HG02938 (cell line): ENCODE measurements at regions not wholly inside any gene's neighbourhood (a gene's known extent, or its start where the extent isn't known, plus 50 kb on each side); places are given as distances from the start of the nearest gene placed in this dataset.

Experiments
- ATAC-seq: cut with Tn5 transposase; IDR thresholded peaks from one replicate; pipeline ENCODE4 v1.9.1; 2021; ENCODE audit warnings: mild to moderate bottlenecking, moderate library complexity; ENCODE audit not compliant: unreplicated experiment

GRCh38 chr2:65486802-65487201 is 54.4 kb upstream of the SPRED2 start:
- no peak for ATAC-seq

GRCh38 chr2:65486282-65486681 is 53.9 kb upstream of the SPRED2 start:
- ATAC-seq: no peak

- no peak for ATAC-seq
Measured at GRCh38 chr2:65485839-65486238, 53.4 kb upstream of the SPRED2 start.

GRCh38 chr2:65483763-65484162 is 51.4 kb upstream of the SPRED2 start:
- no peak for ATAC-seq

- ATAC-seq: no peak
Measured at GRCh38 chr2:65482971-65483370, 50.6 kb upstream of the SPRED2 start.
